Endothelial cell of umbilical vein (primary cell): ENCODE measurements at regions not wholly inside any gene's neighbourhood (a gene's known extent, or its start where the extent isn't known, plus 50 kb on each side); places are given as distances from the start of the nearest gene placed in this dataset.

Experiments used
- BruUV-seq: library from RNA; stranded (reverse); fragments of 400-500 nt; replicated peaks from 2 replicates; lab custom pipeline; 2021; lab: Mats Ljungman, UMichigan
- CTCF ChIA-PET: fragments of 300-600, 350-600 bp; sonication (Branson Sonifier 250); formaldehyde crosslinking; loops from one replicate; lab custom pipeline; 2021; ENCODE audit warnings: antibody characterized with exemption, inconsistent platforms; lab: Charles Lee
- POLR2A ChIA-PET: fragments of 300-600, 350-600 bp; sonication (Branson Sonifier 250); formaldehyde crosslinking; loops from one replicate; lab custom pipeline; 2021; ENCODE audit warnings: antibody characterized with exemption, inconsistent platforms; lab: Charles Lee
- DNase-seq: peaks from one replicate; pipeline ENCODE4 v3.0.0-alpha.2; 2011; ENCODE audit warnings: low read depth, low spot score
- FAIRE-seq: peaks from 2 replicates; lab custom pipeline; 2011; peaks lifted over from hg19 to GRCh38; lab: Jason Lieb, UNC
- H2AFZ ChIP-seq: 2 replicates; pipeline ENCODE4 v1.6.0; 2012; ENCODE audit warnings: low read depth, low read length, control low read depth, inconsistent platforms
- H3K27ac ChIP-seq: 2 replicates; pipeline ENCODE4 v1.5.1; 2011; ENCODE audit warnings: low read depth, mild to moderate bottlenecking, control low read depth, low read length, moderate library complexity; ENCODE audit not compliant: insufficient read depth
- H3K27me3 ChIP-seq, 2 experiments: 2 replicates each; pipeline versions ENCODE4 v1.6.0 to v1.6.1; 2011; ENCODE audit warnings: low read length in 2 of 2, mixed read lengths in 1 of 2; ENCODE audit not compliant: control insufficient read depth in 2 of 2, insufficient read depth in 2 of 2
- H3K36me3 ChIP-seq, 2 experiments: 2 replicates in 1 of 2; 3 replicates in 1 of 2; pipeline ENCODE4 v1.5.1; 2011; ENCODE audit warnings: low read length in 2 of 2, mild to moderate bottlenecking in 1 of 2, moderate library complexity in 1 of 2; ENCODE audit not compliant: control insufficient read depth in 2 of 2, insufficient read depth in 2 of 2; ENCODE audit errors: extremely low read depth in 1 of 2
- H3K4me1 ChIP-seq: 3 replicates; pipeline ENCODE4 v1.5.1; 2011; ENCODE audit warnings: mild to moderate bottlenecking, low read length; ENCODE audit not compliant: control insufficient read depth, insufficient read depth; ENCODE audit errors: extremely low read depth
- H3K4me2 ChIP-seq: 2 replicates; pipeline ENCODE4 v1.6.1; 2011; ENCODE audit warnings: low read length, control low read depth, mixed read lengths; ENCODE audit not compliant: insufficient read depth
- H3K4me3 ChIP-seq, 3 experiments: fragments of 200-600 bp in 1 of 3; sonication (generic), shearing (Covaris generic) in 1 of 3; replicated peaks in 1 of 3; 2 replicates each; pipeline ENCODE4 v1.5.1; 2011 to 2016; ENCODE audit warnings: control low read depth in 3 of 3, low read length in 3 of 3, mild to moderate bottlenecking in 2 of 3, inconsistent platforms in 1 of 3, low read depth in 1 of 3, moderate library complexity in 1 of 3; ENCODE audit not compliant: insufficient read depth in 1 of 3
- H3K79me2 ChIP-seq: 2 replicates; pipeline ENCODE4 v1.6.0; 2012; ENCODE audit warnings: low read length, inconsistent platforms; ENCODE audit not compliant: control insufficient read depth, insufficient read depth
- H3K9ac ChIP-seq: replicated peaks from 2 replicates; pipeline ENCODE3; 2011; ENCODE audit warnings: low read length, control low read depth; ENCODE audit not compliant: insufficient read depth; ENCODE audit errors: extremely low read depth
- H3K9me1 ChIP-seq: replicated peaks from 3 replicates; pipeline ENCODE4 v1.6.0; 2011; ENCODE audit warnings: mild to moderate bottlenecking, low read length; ENCODE audit not compliant: control insufficient read depth, insufficient read depth; ENCODE audit errors: extremely low read depth
- H3K9me3 ChIP-seq: replicated peaks from 2 replicates; pipeline ENCODE4 v1.5.1; 2012; ENCODE audit warnings: low read length, inconsistent platforms; ENCODE audit not compliant: control insufficient read depth, insufficient read depth
- H4K20me1 ChIP-seq: replicated peaks from 2 replicates; pipeline ENCODE3; 2011; ENCODE audit warnings: mild to moderate bottlenecking, low read length; ENCODE audit not compliant: control insufficient read depth, insufficient read depth; ENCODE audit errors: extremely low read depth
- EZH2 ChIP-seq: IDR thresholded peaks from 2 replicates; pipeline ENCODE4 v1.6.1; 2012; ENCODE audit warnings: borderline replicate concordance, low read depth, mild to moderate bottlenecking, moderate library complexity, low read length, inconsistent platforms; ENCODE audit not compliant: severe bottlenecking
- FOS ChIP-seq: IDR thresholded peaks from 2 replicates; pipeline ENCODE4 v1.6.1; 2011; ENCODE audit warnings: mild to moderate bottlenecking, low read length, moderate library complexity, borderline replicate concordance; ENCODE audit not compliant: insufficient read depth
- GATA2 ChIP-seq: IDR thresholded peaks from 2 replicates; pipeline ENCODE4 v1.7.0; 2011; ENCODE audit warnings: low read depth, mild to moderate bottlenecking, moderate library complexity, mixed read lengths, low read length; ENCODE audit not compliant: insufficient read length, insufficient read depth
- JUN ChIP-seq: IDR thresholded peaks from 2 replicates; pipeline ENCODE4 v1.6.1; 2011; ENCODE audit warnings: borderline replicate concordance, low read depth; ENCODE audit not compliant: insufficient read length, insufficient read depth
- MYC ChIP-seq: IDR thresholded peaks from one replicate; pipeline ENCODE4 v1.6.1; 2011; ENCODE audit warnings: mild to moderate bottlenecking, low read depth, low read length
- POLR2A ChIP-seq: IDR thresholded peaks from 2 replicates; pipeline ENCODE4 v1.6.1; 2012; ENCODE audit warnings: low read depth, mild to moderate bottlenecking, control low read depth, low read length
- POLR2AphosphoS5 ChIP-seq: IDR thresholded peaks from 2 replicates; pipeline ENCODE4 v1.6.1; 2012; ENCODE audit warnings: low read depth, mild to moderate bottlenecking, control low read depth, low read length, moderate library complexity; ENCODE audit not compliant: insufficient read depth
- dilution Hi-C: fragments of 300-500 bp; cut with MboI; formaldehyde crosslinking; loops from one replicate; pipeline ENCODE4 v1.15.0; 2019; ENCODE audit warnings: low sequenced_read_pairs; ENCODE audit not compliant: extremely low pct_ligation_motif_present
- intact Hi-C: fragments of 100-400 bp; cut with micrococcal nuclease; formaldehyde crosslinking; loops from one replicate; pipeline ENCODE4 v1.10.0; 2022
- TF ChIP-seq, protein P1 (sequence below): IDR thresholded peaks from 2 replicates; pipeline ENCODE4 v1.6.1; 2011; ENCODE audit not compliant: insufficient read depth, insufficient read length
- TF ChIP-seq, protein P2 (sequence below), 2 donors: IDR thresholded peaks; 1 replicate in 1 of 2; 2 replicates in 1 of 2; pipeline ENCODE4 v1.5.1; 2011; ENCODE audit warnings: low read length in 2 of 2, mild to moderate bottlenecking in 2 of 2, moderate library complexity in 2 of 2, control low read depth in 1 of 2, inconsistent platforms in 1 of 2, low read depth in 1 of 2; ENCODE audit not compliant: insufficient read depth in 1 of 2; ENCODE audit errors: extremely low read depth in 1 of 2

DNA sequence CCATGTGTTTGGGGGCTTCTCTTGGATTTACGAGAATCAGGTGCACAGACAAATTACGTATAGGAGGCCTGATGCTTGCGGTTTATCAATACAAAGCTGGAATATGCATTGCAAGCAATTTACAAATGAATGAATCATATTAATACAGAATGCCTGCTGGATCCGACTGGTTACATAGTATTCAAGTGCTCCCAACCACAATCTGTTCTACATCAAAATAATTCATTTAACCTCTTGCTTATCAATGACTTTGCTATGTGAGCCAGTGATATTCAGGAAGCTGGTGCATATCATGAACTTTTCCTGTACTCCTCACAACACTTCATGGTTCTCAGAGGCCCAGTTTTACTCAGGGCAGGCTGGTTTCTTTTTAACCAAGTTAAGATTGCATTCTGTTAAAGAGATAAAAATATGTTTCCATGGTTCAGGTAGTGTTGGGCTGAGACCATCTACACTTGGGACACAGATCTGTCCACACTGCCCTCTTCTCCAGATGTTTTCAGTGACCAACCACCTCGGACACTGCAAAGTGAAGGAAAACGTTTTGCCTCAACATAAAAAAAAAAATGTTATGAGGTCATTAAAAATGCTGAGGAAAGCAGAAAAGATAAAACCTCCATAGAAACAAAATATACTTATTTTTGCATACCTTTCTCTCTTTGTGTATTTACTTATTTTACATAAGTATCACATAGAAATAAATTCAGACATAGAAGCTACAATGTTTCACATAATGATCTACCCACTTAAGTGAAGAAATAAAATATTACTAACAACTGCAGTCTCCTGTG is 200.1 kb upstream of the VCX3A start:
- H4K20me1 ChIP-seq: no peaks in the 10 kb centered on the region
- H3K4me2 ChIP-seq: no peak overlapping the region
- H3K9me1 ChIP-seq: no peaks in the 10 kb centered on the region
- H3K27me3 ChIP-seq: no peaks in the 10 kb centered on the region
- ChIA-PET CTCF (no interaction called here), POLR2A (no interaction called here)
- TF ChIP-seq POLR2A (no peak), FOS (no peak), JUN (no peak), POLR2AphosphoS5 (no peak), GATA2 (no peak), MYC (no peak), EZH2 (no peak)
- TF ChIP-seq, protein P1, sequence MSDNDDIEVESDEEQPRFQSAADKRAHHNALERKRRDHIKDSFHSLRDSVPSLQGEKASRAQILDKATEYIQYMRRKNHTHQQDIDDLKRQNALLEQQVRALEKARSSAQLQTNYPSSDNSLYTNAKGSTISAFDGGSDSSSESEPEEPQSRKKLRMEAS: no peak
- TF ChIP-seq, protein P2, sequence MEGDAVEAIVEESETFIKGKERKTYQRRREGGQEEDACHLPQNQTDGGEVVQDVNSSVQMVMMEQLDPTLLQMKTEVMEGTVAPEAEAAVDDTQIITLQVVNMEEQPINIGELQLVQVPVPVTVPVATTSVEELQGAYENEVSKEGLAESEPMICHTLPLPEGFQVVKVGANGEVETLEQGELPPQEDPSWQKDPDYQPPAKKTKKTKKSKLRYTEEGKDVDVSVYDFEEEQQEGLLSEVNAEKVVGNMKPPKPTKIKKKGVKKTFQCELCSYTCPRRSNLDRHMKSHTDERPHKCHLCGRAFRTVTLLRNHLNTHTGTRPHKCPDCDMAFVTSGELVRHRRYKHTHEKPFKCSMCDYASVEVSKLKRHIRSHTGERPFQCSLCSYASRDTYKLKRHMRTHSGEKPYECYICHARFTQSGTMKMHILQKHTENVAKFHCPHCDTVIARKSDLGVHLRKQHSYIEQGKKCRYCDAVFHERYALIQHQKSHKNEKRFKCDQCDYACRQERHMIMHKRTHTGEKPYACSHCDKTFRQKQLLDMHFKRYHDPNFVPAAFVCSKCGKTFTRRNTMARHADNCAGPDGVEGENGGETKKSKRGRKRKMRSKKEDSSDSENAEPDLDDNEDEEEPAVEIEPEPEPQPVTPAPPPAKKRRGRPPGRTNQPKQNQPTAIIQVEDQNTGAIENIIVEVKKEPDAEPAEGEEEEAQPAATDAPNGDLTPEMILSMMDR (IDR thresholded peaks at IDR 0.05; ENCODE audit: extremely low read depth in 1 of 2, insufficient read depth in 1 of 2, low read depth in 1 of 2, low read length in 2 of 2): no peak
- H3K79me2 ChIP-seq: no peaks in the 10 kb centered on the region
- no TSS peak for BruUV-seq
- H3K4me1 ChIP-seq: no peaks in the 10 kb centered on the region
- H3K9ac ChIP-seq: no peak overlapping the region
- no peak overlapping the region for H2AFZ ChIP-seq
- H3K36me3 ChIP-seq: no peaks in the 10 kb centered on the region
- FAIRE-seq: no peak
- no peak overlapping the region for H3K27ac ChIP-seq
- DNase-seq: no peak
- intact Hi-C loops: no loop called here
- dilution Hi-C loops: no loop called here
- H3K9me3 ChIP-seq: no peaks in the 10 kb centered on the region
- H3K4me3 ChIP-seq: no peak overlapping the region
